H1 (cell line): ENCODE measurements at regions not wholly inside any gene's neighbourhood (a gene's known extent, or its start where the extent isn't known, plus 50 kb on each side); places are given as distances from the start of the nearest gene placed in this dataset.

Experiments used
- CTCF ChIA-PET: fragments of 300-600 bp; sonication (Branson Sonifier 250); formaldehyde crosslinking; loops from one replicate; lab custom pipeline; 2021; ENCODE audit not compliant: partially characterized antibody; lab: Charles Lee
- POLR2A ChIA-PET: fragments of 300-600 bp; sonication (Branson Sonifier 250); formaldehyde crosslinking; loops from one replicate; lab custom pipeline; 2021; ENCODE audit warnings: inconsistent platforms; ENCODE audit not compliant: partially characterized antibody; lab: Charles Lee
- DNase-seq, 2 experiments: peaks; one replicate each; pipeline versions ENCODE4 v3.0.0 to v3.0.0-alpha.2; 2010 to 2022; ENCODE audit warnings: low spot score in 2 of 2, low read depth in 1 of 2, mixed read lengths in 1 of 2
- FAIRE-seq: peaks from 2 replicates; lab custom pipeline; 2011; peaks lifted over from hg19 to GRCh38; lab: Jason Lieb, UNC
- H2AFZ ChIP-seq: 2 replicates; pipeline ENCODE4 v1.8.1; 2012; ENCODE audit warnings: low read length, inconsistent platforms
- H2AK5ac ChIP-seq: 2 replicates; pipeline ENCODE4 v1.6.1; 2013; ENCODE audit warnings: low read depth, low read length
- H2BK120ac ChIP-seq: replicated peaks from 2 replicates; pipeline ENCODE3; 2013; ENCODE audit warnings: low read depth, low read length, inconsistent platforms
- H2BK12ac ChIP-seq: 2 replicates; pipeline ENCODE4 v1.6.1; 2013; ENCODE audit warnings: low read depth, low read length
- H2BK15ac ChIP-seq: 2 replicates; pipeline ENCODE4 v1.6.1; 2013; ENCODE audit warnings: low read length
- H2BK20ac ChIP-seq: 2 replicates; pipeline ENCODE4 v1.6.1; 2013; ENCODE audit warnings: low read length
- H2BK5ac ChIP-seq: 2 replicates; pipeline ENCODE4 v1.6.1; 2013; ENCODE audit warnings: low read depth, low read length
- H3K14ac ChIP-seq: 2 replicates; pipeline ENCODE4 v1.6.1; 2013; ENCODE audit warnings: inconsistent platforms; ENCODE audit not compliant: insufficient read length
- H3K18ac ChIP-seq: 2 replicates; pipeline ENCODE4 v1.6.1; 2013; ENCODE audit warnings: low read length; ENCODE audit errors: extremely low read depth
- H3K23ac ChIP-seq: 2 replicates; pipeline ENCODE4 v1.6.1; 2013; ENCODE audit warnings: inconsistent platforms; ENCODE audit not compliant: insufficient read length
- H3K23me2 ChIP-seq: 2 replicates; pipeline ENCODE4 v1.6.1; 2013; ENCODE audit warnings: low read depth, low read length
- H3K27ac ChIP-seq: 2 replicates; pipeline ENCODE4 v1.6.1; 2011; ENCODE audit warnings: low read depth, low read length, inconsistent platforms
- H3K27me3 ChIP-seq, 4 experiments: replicated peaks in 1 of 4; 1 replicate in 1 of 4; 2 replicates in 3 of 4; pipeline versions ENCODE4 v1.6.1 to v1.8.1; 2011 to 2013; ENCODE audit warnings: low read length in 3 of 4, mild to moderate bottlenecking in 3 of 4, inconsistent platforms in 2 of 4, mixed read lengths in 2 of 4, moderate library complexity in 1 of 4; ENCODE audit not compliant: control insufficient read depth in 3 of 4, insufficient read depth in 3 of 4; ENCODE audit errors: extremely low read depth in 1 of 4
- H3K36me3 ChIP-seq, 4 experiments: 2 replicates each; pipeline versions ENCODE4 v1.6.1 to v1.8.1; 2011 to 2013; ENCODE audit warnings: mild to moderate bottlenecking in 4 of 4, low read length in 3 of 4, moderate library complexity in 2 of 4, control low read depth in 1 of 4, inconsistent platforms in 1 of 4; ENCODE audit not compliant: insufficient read depth in 4 of 4, control insufficient read depth in 2 of 4
- H3K4ac ChIP-seq: replicated peaks from 2 replicates; pipeline ENCODE3; 2013; ENCODE audit warnings: low read length, low read depth, mixed read lengths, inconsistent platforms; ENCODE audit not compliant: insufficient read length
- H3K4me1 ChIP-seq, 4 experiments: replicated peaks in 1 of 4; 1 replicate in 1 of 4; 2 replicates in 3 of 4; pipeline versions ENCODE4 v1.6.1 to v1.8.1; 2011 to 2013; ENCODE audit warnings: low read length in 3 of 4, inconsistent platforms in 2 of 4, mixed read lengths in 1 of 4; ENCODE audit not compliant: insufficient read depth in 4 of 4, control insufficient read depth in 3 of 4
- H3K4me2 ChIP-seq, 2 experiments: 2 replicates each; pipeline versions ENCODE4 v1.6.1 to v1.8.1; 2011 to 2013; ENCODE audit warnings: low read depth in 2 of 2, low read length in 2 of 2, control low read depth in 1 of 2, inconsistent platforms in 1 of 2, mild to moderate bottlenecking in 1 of 2; ENCODE audit not compliant: insufficient read depth in 1 of 2
- H3K4me3 ChIP-seq, 4 experiments: fragments of 200-600, 300-600 bp in 1 of 4; sonication (generic), shearing (Covaris generic), sonication (Bioruptor Twin) in 1 of 4; 2 replicates each; pipeline versions ENCODE4 v1.5.1 to v1.8.1; 2011 to 2016; ENCODE audit warnings: low read length in 4 of 4, low read depth in 3 of 4, control low read depth in 2 of 4, inconsistent platforms in 2 of 4, mild to moderate bottlenecking in 2 of 4, mixed read lengths in 1 of 4, moderate library complexity in 1 of 4; ENCODE audit not compliant: insufficient read depth in 2 of 4; ENCODE audit errors: extremely low read depth in 1 of 4
- H3K56ac ChIP-seq: replicated peaks from 2 replicates; pipeline ENCODE3; 2013; ENCODE audit warnings: low read depth, mild to moderate bottlenecking, mixed read lengths, low read length, inconsistent platforms; ENCODE audit not compliant: insufficient read length
- H3K79me1 ChIP-seq: 2 replicates; pipeline ENCODE4 v1.6.1; 2013; ENCODE audit warnings: low read depth, low read length, control low read depth
- H3K79me2 ChIP-seq, 2 experiments: 2 replicates each; pipeline versions ENCODE4 v1.6.1 to v1.8.1; 2012 to 2013; ENCODE audit warnings: low read length in 2 of 2, mild to moderate bottlenecking in 2 of 2, inconsistent platforms in 1 of 2; ENCODE audit not compliant: insufficient read depth in 2 of 2, control insufficient read depth in 1 of 2
- H3K9ac ChIP-seq, 4 experiments: replicated peaks in 1 of 4; 1 replicate in 1 of 4; 2 replicates in 3 of 4; pipeline versions ENCODE4 v1.6.1 to v1.8.1; 2011 to 2013; ENCODE audit warnings: low read depth in 3 of 4, low read length in 3 of 4, control low read depth in 2 of 4, mild to moderate bottlenecking in 2 of 4, moderate library complexity in 2 of 4, inconsistent platforms in 1 of 4; ENCODE audit errors: extremely low read depth in 1 of 4
- H3K9me3 ChIP-seq, 2 experiments: 2 replicates each; pipeline versions ENCODE4 v1.6.1 to v1.8.1; 2012 to 2013; ENCODE audit warnings: mild to moderate bottlenecking in 2 of 2, moderate library complexity in 2 of 2, control low read depth in 1 of 2, inconsistent platforms in 1 of 2, low read depth in 1 of 2, low read length in 1 of 2, mixed read lengths in 1 of 2; ENCODE audit not compliant: insufficient read depth in 2 of 2
- H4K20me1 ChIP-seq, 2 experiments: replicated peaks in 1 of 2; 2 replicates each; pipeline versions ENCODE3 to v1.8.1; 2011 to 2013; ENCODE audit warnings: inconsistent platforms in 2 of 2, low read length in 2 of 2, mild to moderate bottlenecking in 1 of 2; ENCODE audit not compliant: insufficient read depth in 2 of 2, control insufficient read depth in 1 of 2
- H4K5ac ChIP-seq: 2 replicates; pipeline ENCODE4 v1.6.1; 2013; ENCODE audit warnings: low read length, low read depth, mixed read lengths, inconsistent platforms; ENCODE audit not compliant: insufficient read length
- H4K8ac ChIP-seq: 2 replicates; pipeline ENCODE4 v1.8.0; 2013; ENCODE audit warnings: mild to moderate bottlenecking, moderate library complexity, low read length, inconsistent platforms; ENCODE audit not compliant: insufficient read depth; ENCODE audit errors: extremely low read depth
- H4K91ac ChIP-seq: replicated peaks from 2 replicates; pipeline ENCODE3; 2013; ENCODE audit warnings: low read length, mixed read lengths, inconsistent platforms; ENCODE audit not compliant: insufficient read length
- ASH2L ChIP-seq: fragments of 200-600, 300-600 bp; sonication (generic); IDR thresholded peaks from one replicate; pipeline ENCODE4 v1.7.1; 2017; ENCODE audit warnings: low read length
- CHD1 ChIP-seq: IDR thresholded peaks from 2 replicates; pipeline ENCODE4 v1.6.1; 2012; ENCODE audit warnings: low read depth, low read length, improper control_type of control experiment
- CHD2 ChIP-seq: IDR thresholded peaks from 2 replicates; pipeline ENCODE4 v1.6.1; 2012; ENCODE audit warnings: low read length, improper control_type of control experiment
- E2F6 ChIP-seq: IDR thresholded peaks from 2 replicates; pipeline ENCODE4 v1.6.1; 2012; ENCODE audit warnings: inconsistent platforms
- EGR1 ChIP-seq: IDR thresholded peaks from 2 replicates; pipeline ENCODE4 v1.6.1; 2011; ENCODE audit warnings: low read depth, low read length, borderline replicate concordance
- GTF2F1 ChIP-seq: IDR thresholded peaks from 2 replicates; pipeline ENCODE4 v1.6.1; 2012; ENCODE audit warnings: low read depth, low read length, improper control_type of control experiment, borderline replicate concordance
- KDM5A ChIP-seq: fragments of 200-600 bp; IDR thresholded peaks from 2 replicates; pipeline ENCODE4 v1.7.1; 2012; ENCODE audit warnings: mild to moderate bottlenecking, low read length, inconsistent platforms, mixed read lengths
- PHF8 ChIP-seq: fragments of 200-600 bp; sonication (generic); conservative IDR thresholded peaks from 2 replicates; pipeline ENCODE4 v1.7.1; 2012; ENCODE audit warnings: low read depth, mild to moderate bottlenecking, inconsistent platforms, low read length, moderate library complexity
- POLR2AphosphoS5 ChIP-seq: IDR thresholded peaks from 2 replicates; pipeline ENCODE4 v1.6.1; 2011; ENCODE audit warnings: low read depth, low read length
- POU5F1 ChIP-seq: IDR thresholded peaks from 2 replicates; pipeline ENCODE4 v1.6.1; 2011; ENCODE audit warnings: low read depth, mild to moderate bottlenecking, low read length, moderate library complexity
- RXRA ChIP-seq: IDR thresholded peaks from 2 replicates; pipeline ENCODE4 v1.6.1; 2011; ENCODE audit warnings: low read depth, mild to moderate bottlenecking, low read length, moderate library complexity; ENCODE audit not compliant: insufficient read depth
- SAP30 ChIP-seq: fragments of 300-600 bp; sonication (generic); IDR thresholded peaks from 2 replicates; pipeline ENCODE4 v1.7.1; 2012; ENCODE audit warnings: low read length, moderate library complexity, mild to moderate bottlenecking, inconsistent platforms; ENCODE audit not compliant: insufficient read depth, insufficient replicate concordance
- SIX5 ChIP-seq: IDR thresholded peaks from 2 replicates; pipeline ENCODE4 v1.6.1; 2011; ENCODE audit warnings: mild to moderate bottlenecking, low read depth, low read length
- SP4 ChIP-seq: IDR thresholded peaks from 2 replicates; pipeline ENCODE4 v1.6.1; 2012; ENCODE audit warnings: low read length, inconsistent platforms
- TAF7 ChIP-seq: optimal IDR thresholded peaks from 2 replicates; pipeline ENCODE3; 2011; ENCODE audit warnings: low read depth, mild to moderate bottlenecking, inconsistent platforms, low read length, moderate library complexity, borderline replicate concordance
- TBP ChIP-seq: IDR thresholded peaks from 2 replicates; pipeline ENCODE4 v1.6.1; 2011; ENCODE audit warnings: low read depth, low read length, improper control_type of control experiment
- WGBS, 2 experiments: shearing (Covaris generic) in 1 of 2; methylation state at CpG; one replicate each; pipeline versions ENCODE4 v1.1.6 to v1.1.7; 2013 to 2015; ENCODE audit warnings: low lambda C conversion rate in 2 of 2, mixed read lengths in 2 of 2, inconsistent platforms in 1 of 2, low coverage in 1 of 2, missing lambda C conversion rate in 1 of 2; ENCODE audit not compliant: insufficient replicate concordance in 2 of 2, insufficient coverage in 1 of 2, insufficient read length in 1 of 2; ENCODE audit errors: extremely low coverage in 1 of 2, missing lambda C conversion rate in 1 of 2; 5-methylcytosine and 5-hydroxymethylcytosine counted together

GRCh38 chr12:17203497-17203896 is 597.5 kb upstream of the LMO3 start:
- H3K14ac ChIP-seq, result no peak overlapping the region
- DNase-seq (no peak), FAIRE-seq (no peak)
- no peaks in the 10 kb centered on the region for H3K23me2 ChIP-seq
- no peaks in the 10 kb centered on the region for H3K79me1 ChIP-seq
- H2BK120ac ChIP-seq, result no peak overlapping the region
- no peak overlapping the region for H3K4ac ChIP-seq
- no peak overlapping the region for H2AFZ ChIP-seq
- ChIA-PET CTCF (interaction anchor here (1.1 to 1.9 kb wide), 3 partner anchors 120 to 264 kb away, joined by 3 to 8 read pairs (median 5); no protein-coding TSS in a partner anchor), POLR2A (no interaction called here)
- H3K79me2 ChIP-seq, result no peaks in the 10 kb centered on the region
- H4K5ac ChIP-seq, result no peak overlapping the region
- H4K8ac ChIP-seq, result no peak overlapping the region
- H2AK5ac ChIP-seq, result no peak overlapping the region
- no peak overlapping the region for H3K4me3 ChIP-seq
- no peak overlapping the region for H2BK5ac ChIP-seq
- no peak overlapping the region for H3K23ac ChIP-seq
- no peaks in the 10 kb centered on the region for H3K27me3 ChIP-seq
- peaks cover 0 to 2% (median 0%) of the 10 kb centered on the region in 4 experiments; a peak in 1 of 7 replicates for H3K4me1 ChIP-seq
- no peak overlapping the region for H2BK15ac ChIP-seq
- H2BK12ac ChIP-seq, result no peak overlapping the region
- H3K56ac ChIP-seq, result no peak overlapping the region
- no peaks in the 10 kb centered on the region for H3K36me3 ChIP-seq
- no peak overlapping the region for H3K18ac ChIP-seq
- no peak overlapping the region for H3K27ac ChIP-seq
- H3K9ac ChIP-seq, result no peak overlapping the region
- H4K91ac ChIP-seq, result no peak overlapping the region
- 95% methylated on average over 5 of the region's 5 CpGs; no CpG with 5 or more reads in 1 of the 2 experiments for WGBS, 2 experiments
- peaks cover 7 to 9% of the 10 kb centered on the region in 2 experiments; a peak in 1 of 4 replicates for H3K9me3 ChIP-seq
- H2BK20ac ChIP-seq, result no peak overlapping the region
- H4K20me1 ChIP-seq, result no peaks in the 10 kb centered on the region
- no peak overlapping the region for H3K4me2 ChIP-seq
- TF ChIP-seq POU5F1 (no peak), EGR1 (no peak), SAP30 (no peak), ASH2L (no peak), CHD1 (no peak), TBP (no peak), PHF8 (no peak), SP4 (no peak), SIX5 (no peak), POLR2AphosphoS5 (no peak), CHD2 (no peak), RXRA (no peak), KDM5A (no peak), TAF7 (no peak), E2F6 (no peak), GTF2F1 (no peak)
